Stimulated activated CD4-positive, alpha-beta T cell treated with anti-CD3 and anti-CD28 coated beads, TNF-alpha, amount 100 ng/mL, for 24 hours (primary cell): ENCODE measurements at regions not wholly inside any gene's neighbourhood (a gene's known extent, or its start where the extent isn't known, plus 50 kb on each side); places are given as distances from the start of the nearest gene placed in this dataset.

Experiments used
- DNase-seq, 3 experiments: peaks; one replicate each; pipeline ENCODE4 v3.0.0-alpha.2; 2020; ENCODE audit warnings: low read depth in 3 of 3

DNA sequence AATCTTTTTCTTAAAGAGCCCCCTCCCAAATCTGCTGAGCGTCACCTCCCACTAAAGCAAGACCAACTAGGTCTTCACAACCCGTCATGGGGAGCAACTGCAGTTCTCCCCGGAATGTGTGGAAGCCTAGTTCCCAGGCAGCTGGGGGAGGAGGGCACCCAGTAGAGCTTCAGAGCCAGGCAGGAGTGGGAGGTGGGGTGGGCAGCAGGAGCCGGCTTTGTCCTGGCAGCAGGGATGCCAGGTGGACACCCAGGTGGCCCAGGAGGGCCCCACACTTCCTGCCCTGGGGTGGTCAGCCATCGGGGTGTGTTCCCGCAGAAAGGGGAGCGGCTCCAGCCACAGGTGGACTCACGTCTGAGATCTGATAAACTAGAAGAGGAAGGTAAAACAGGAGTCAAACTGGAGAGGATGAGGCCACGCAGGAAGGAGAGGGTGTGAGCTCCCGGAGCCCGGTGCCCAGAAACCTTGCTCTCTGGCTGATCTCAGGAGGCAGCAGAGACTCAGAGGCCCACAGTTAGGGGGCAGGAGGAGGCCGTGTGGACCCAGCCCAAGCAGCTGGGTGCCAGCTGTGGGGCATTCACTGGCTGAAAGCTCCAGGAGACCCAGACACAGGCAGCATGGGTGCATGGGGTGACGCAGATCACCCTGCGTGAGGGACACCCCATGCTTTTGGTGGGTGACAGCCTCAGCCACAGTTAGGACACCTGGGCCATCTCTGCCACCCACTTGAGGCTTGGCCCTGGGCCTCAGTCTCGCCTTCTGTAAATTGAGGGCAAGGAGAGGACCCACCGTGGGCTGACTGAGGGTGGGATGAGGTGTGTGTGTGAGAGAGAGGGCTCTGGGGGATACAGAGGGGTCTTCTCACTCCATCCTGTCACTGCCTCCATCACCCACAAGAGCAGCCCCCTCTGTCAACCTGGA, 260.8 kb upstream of the TNRC6C start:
- no peak for DNase-seq

DNA sequence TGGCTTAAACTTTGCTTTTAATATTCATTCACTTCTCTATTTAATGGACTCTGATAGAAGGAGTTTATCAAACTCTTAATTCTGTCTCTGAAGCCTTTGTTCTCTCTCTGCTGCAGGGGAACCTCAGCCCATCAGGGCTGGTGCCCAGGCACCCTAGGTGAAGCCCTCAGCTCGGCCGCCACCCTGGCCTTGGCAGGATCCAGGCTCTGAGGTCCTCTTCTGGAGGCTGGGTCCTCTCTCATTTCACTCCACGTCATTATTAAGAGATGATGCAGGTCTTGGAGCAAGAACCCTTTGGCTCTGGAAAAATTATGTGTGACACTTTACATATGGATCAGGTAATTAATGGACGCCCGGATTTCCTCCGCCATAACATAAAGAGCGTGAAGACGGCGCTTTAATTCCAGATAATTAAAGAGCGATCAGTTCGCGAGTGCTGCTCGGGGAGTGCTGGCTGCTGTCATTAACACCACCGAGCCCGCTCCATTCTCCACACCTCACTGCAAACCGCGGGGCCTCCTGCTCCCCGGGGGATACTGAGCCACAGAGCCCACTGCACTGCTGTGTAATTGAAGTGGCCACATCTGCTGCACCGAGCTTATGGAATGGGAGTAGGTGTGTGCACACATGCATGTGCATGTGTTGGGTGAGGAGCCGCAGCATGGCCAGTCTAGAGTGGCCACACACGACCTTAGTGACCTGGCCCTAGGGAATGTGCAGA, 259.4 kb upstream of the TNRC6C start:
- DNase-seq, result no peak

DNA sequence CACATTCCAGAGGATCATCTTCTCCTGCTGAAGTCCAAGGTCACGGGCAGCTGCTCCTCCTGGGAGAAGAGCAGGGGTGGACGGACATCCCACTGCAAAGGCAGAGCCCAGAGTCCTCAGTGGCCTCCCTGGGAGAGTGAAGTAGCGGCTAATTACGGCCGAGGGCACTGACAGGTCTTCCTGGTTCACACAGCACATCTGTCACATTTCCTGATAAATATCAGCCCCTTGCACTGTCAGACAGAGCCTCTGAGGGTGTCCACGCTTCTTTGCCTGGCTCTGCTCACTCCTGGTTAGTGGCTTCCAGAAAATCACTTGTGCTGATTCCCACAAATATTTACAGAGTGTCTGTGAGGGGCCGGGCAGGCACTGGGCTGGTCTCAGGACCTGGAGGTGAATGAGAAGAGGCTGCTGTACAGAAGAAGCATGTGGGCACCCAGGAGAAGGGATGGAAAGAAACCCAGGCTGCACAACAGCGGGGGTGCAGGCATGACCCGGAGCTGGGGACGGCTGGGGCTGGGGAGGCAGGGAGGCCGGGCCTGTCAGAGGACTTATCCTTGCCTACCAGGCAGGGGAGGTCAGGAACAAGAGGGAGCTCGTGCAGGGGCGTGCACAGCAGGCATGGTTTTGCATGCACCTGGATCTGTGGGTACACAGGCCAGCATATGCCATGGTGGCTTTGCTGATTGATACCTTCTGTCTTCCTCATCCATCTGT, 258.2 kb upstream of the TNRC6C start:
- DNase-seq, result no peak

DNA sequence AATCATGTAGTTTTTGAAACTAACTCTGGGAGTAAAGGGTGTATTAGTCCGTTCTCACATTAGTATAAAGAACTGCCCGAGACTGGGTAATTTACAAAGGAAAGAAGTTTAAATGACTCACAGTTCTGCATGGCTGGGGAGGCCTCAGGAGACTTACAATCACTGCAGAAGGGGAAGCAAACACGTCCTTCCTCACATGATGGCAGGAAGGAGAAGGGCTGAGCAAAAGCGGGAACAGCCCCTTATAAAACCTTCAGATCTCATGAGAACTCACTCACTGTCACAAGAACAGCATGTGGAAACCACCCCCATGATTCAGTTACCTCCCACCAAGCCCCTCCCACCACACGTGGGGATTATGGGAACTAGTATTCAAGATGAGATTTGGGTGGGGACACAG, 256.5 kb upstream of the TNRC6C start:
- no peak for DNase-seq

DNA sequence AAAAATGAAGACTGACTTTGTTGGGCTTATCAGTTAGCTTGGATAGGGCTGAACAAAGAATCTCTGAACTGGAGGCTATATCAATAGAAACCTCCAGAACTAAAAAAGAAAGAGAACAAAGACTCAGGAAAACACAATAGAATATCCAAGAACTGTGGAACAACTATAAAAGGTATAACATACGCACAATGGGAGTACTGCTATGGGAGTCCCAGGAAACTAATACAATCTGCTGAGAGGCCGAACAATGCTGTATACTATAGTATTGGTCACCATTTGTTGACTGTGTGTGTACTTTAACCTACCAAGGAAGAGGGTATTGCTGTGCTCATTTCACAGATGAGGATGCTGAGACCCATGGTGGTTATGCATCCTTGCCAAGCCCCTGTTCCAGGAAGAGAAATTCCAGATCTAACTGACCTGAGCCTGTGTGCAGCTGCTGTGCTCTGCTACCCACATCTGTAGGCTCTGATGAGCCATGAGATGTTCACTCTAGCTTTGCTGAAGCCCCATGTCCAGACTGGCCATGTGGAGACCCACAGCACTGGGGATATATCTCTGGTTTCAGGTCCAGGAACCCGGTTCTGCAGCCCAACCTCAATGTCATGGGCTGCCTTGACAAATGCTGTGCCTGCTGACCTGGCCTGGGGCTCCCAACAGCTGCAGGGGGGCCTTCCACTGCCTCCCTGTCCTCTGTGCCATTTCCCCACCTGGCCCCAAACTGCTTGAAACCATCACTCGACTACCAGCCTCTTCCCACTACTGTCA, 254.3 kb upstream of the TNRC6C start:
- DNase-seq, result no peak

DNA sequence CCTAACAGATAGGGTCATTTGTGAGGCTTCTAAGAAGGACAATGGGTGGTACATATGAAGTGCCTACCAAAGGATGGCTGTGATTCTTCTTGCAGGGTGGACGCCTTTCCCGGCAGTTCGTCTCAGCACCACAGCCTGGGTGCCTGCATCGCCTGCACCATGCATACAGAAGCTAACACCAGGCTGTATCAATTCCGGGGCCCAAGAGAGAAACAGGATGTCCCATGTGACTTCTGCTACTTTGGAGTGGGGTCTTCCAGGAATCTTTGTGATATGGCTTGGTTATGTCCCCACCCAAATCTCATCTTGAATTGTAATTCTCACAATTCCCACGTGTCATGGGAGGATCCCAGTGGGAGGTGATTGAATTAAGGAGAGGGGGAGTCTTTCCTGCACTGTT, 251.6 kb upstream of the TNRC6C start:
- DNase-seq, result no peak

DNA sequence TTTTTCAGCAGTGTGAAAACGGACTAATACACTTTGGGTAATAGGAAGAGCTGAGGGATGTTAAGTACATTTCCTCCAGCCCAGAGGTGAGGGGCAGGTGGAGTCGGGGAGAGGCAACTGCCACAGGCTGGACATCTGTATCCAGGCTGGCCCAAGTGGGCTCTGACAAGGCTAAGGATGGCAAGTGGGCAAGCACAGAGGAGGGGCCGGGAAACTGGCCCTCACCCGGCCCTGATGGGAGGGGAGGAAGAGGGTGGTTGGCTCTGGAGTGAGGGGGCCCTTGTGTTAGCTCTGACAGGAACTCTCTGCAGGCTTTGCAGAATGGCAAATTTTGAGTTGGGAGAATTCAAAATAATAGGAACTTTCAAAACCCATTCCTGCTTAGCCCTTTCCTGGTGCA, 251.0 kb upstream of the TNRC6C start:
- DNase-seq, result no peak

DNA sequence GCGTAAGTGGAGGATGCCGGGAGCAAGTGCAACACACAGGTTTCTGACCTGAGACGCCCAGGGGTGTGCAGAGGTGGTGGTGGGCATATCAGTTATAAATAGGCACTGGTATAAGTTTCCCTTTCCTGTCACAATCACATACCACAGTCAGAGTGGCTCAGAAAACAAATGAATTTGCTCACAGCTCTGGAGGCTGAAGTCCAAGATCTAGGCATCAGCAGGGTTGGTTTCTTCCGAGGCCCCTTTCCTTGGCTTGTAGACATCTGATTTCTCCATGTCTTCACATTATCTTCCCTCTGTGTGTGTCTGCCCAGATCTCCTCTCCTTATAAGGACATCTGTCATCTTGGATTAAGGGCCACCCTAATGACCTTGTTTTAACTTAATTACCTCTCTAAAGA, 250.5 kb upstream of the TNRC6C start:
- no peak for DNase-seq

DNA sequence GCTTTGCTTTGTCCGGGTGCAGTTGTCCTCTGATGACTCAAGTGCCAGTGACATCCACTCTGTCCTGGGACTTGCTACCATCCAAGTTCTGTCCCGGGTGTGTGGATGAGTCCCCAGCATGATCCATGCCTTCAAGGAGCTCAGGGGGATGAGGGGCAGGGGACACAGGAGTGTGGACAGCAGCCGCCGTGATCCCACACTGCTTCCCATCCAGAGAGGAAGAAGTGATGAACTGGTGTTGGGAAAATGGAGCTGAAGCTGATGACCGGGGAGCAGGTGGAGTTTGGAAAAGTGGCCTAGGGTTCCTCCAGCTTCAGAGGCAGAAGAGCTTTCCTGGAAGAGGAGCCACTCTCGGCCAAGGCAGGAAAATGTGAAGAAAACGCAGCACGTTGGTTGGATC, 249.6 kb upstream of the TNRC6C start:
- no peak for DNase-seq

DNA sequence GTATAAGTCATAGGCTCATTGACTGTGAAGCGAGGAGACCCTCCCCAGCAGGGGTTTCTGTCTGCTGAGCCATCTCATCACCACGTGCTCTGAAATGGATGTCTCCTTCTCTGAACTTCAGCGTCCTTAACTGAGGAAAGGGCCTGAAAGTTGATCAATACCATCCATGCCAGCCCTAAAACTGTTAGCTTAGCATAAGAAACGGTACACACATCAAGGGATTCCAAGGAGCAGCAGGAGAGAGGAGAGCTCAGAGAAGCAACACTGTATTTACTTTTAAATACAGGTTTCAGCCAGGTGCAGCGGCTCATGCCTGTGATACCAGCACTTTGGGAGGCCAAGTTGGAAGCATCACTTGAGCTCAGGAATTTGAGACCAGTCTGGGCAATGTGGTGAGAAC, 248.9 kb upstream of the TNRC6C start:
- DNase-seq, result no peak

DNA sequence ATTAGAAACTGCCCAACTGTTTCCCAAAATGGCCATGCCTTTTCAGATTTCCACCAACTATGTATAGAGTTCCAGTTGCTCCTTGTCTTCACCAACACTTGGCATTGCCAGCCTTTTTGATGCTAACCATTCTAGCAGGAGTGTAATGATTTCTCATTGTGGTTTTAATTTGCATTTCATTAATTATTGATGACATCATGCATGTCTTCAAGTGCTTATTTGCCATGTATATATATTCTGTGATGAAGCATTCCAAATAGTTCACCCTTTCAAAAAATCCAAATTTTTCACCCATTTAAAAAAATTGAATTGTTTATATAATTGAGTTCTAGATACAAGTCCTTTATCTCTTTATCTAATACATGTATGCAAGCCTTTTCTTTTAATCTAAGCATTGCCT, 245.9 kb upstream of the TNRC6C start:
- no peak for DNase-seq

DNA sequence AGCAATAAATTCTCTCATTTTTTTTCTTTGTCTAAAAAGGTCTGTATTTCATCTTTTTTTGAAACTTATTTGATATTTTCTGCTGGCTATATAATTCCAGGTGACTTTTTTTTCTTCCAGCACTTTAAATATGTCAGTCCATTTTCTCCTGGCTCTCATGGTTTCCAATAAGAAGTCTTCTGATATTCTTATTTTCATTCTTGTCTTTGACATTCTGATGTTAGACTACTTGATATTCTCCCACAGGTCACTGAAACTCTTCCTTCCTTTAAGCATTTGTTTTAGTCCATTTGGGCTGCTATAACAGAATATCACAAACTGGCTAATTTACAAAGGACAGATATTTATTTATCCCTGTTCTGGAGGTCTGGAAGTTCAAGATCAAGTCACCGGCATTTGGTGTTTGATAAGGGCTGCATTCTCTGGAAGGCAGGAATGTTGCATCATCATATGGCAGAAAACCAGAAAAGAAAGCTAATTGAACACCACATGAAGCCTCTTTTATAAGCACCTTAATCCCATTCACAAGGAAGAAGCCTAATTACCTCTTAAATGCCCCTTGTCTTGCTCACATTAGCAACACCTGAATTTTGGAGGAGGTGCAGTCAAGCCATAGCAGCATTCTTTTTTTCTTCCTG, 242.1 kb upstream of the TNRC6C start:
- no peak for DNase-seq

DNA sequence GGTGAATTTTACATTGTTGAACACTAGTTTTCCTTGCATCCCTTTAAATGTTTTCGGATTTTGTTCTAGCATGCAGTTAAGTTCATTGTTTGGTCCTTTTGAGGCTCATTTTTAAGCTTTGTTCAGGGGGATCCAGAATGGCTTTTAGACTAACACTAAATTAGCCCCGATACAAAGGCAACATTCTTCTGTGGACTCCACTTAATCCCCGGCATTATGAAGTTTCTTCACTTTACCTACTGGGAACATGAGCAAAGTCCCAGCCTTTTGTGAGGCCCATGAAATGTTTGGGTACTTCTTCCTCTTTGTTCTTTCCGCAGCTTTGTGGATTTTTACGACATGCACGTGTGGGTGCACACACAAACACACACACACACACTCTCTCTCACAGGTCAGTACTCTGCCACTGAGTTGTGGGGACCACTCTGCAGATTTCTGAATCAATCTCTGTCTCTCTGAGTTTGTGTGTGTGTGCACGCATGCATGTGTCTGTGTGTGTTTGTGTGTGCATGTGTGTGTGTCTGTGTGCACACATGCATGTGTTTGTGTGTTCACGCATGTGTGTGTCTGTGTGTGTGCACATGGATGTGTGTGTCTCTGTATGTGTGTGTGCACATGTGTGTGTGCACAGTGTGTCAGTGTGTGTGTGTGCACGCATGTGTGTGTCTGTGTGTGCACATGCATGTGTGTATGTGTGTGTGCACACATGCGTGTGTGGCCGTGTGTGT, 240.4 kb upstream of the TNRC6C start:
- DNase-seq, result no peak

DNA sequence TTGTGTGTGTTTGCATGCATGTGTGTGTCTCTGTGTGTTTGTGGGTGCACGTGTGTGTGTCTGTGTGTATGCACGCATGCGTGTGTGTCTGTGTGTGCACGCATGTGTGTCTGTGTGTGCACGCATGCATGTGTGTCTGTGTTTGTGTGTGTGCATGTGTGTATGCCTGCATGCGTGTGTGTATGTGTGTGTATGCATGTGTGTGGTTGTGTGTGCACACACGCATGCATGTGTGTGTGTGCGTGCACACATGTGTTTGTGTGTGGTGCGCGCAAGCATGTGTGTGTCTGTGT, 239.9 kb upstream of the TNRC6C start:
- DNase-seq, result no peak

DNA sequence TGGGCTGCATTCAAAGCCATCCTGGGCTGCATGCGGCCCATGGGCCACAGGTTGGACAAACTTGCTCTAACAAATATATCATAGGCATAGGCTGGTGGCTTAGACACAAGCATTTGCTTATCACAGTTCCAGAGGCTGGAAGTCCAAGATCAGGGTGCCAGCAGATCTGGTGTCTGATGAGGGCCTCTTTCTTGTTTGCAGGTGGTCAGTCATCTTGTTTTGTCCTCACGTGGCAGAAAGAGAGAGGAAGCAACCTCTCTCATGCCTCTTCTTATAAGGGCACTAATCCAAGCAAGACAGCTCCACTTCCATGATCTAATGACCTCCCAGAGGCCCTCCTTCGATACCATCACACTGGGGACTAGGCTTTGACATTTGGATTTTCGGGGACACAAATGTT, 238.7 kb upstream of the TNRC6C start:
- DNase-seq, result no peak

DNA sequence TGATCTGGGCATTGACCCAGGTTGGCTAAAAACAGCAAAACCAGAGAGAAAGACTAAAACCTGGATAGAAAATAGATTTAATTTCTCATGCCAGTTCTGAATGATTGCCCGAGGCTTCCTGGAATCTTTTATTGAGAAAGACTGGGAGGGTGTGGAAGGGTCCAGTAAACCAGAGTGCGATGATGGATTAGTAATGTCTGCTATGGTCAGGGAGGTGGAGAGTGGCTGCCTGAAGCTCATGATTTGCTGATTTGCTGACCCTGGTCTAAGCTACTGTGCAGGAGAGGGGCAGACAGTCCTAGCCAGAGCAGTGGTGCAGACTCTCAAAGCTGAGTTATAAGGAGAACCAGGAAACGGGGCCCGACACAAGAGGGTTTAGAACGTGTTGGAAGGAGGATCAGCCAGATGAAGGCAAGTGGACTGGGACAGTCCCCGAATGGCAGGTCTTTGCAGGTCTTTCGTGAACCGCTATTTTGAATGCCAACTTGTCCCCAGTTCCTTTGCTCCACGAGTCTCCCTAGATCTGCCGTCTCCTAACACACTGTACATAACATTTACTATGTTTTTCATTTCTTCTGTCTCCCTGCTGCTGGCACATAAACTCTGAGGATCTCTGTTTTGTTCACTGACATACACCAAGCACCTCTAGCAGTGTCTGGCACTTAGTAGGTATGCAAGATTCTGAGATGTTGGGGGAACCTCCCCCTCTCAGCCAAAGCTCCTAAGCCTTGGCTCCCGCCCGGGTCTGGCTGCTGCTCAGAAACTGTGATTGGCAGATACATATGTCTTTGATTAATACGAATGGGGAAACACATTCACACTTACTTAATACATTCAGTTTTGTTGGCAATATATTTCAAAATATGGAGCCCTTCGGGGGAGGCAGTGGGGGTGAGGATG, 237.3 kb upstream of the TNRC6C start:
- no peak for DNase-seq

DNA sequence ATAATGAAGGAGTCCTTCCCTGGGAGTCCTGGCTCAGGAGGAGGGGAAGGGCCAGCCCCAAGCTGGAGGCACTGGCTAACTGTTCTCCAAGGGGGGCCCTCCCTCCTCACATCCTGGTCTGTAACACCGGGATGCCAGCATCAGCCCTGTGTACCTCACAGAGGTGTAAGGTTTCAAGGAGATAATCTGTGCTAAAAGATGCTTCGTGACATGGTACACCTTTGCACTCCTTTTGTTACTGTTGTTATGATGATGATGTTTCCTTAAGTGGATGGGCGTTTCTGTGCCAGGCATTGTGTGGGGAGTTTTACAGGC, 236.7 kb upstream of the TNRC6C start:
- DNase-seq, result no peak

DNA sequence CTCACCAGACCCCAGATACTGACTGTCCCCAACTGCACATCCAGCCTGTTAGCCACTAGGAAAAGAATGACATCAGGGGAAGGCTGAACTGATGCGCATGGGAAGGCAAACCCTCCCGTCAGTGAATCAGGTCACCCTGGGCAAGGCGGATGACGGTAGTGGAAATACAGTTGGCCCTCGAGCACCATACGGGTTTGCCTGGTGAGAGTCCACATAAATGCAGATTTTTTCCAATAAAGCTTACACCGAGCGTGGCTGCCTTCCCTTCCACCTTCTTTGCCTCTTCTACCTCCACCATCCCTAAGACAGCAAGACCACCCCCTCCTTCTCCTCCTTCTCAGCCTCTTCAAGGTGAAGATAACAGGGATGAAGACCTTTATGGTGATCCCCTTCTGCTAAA, 236.1 kb upstream of the TNRC6C start:
- DNase-seq, result no peak

DNA sequence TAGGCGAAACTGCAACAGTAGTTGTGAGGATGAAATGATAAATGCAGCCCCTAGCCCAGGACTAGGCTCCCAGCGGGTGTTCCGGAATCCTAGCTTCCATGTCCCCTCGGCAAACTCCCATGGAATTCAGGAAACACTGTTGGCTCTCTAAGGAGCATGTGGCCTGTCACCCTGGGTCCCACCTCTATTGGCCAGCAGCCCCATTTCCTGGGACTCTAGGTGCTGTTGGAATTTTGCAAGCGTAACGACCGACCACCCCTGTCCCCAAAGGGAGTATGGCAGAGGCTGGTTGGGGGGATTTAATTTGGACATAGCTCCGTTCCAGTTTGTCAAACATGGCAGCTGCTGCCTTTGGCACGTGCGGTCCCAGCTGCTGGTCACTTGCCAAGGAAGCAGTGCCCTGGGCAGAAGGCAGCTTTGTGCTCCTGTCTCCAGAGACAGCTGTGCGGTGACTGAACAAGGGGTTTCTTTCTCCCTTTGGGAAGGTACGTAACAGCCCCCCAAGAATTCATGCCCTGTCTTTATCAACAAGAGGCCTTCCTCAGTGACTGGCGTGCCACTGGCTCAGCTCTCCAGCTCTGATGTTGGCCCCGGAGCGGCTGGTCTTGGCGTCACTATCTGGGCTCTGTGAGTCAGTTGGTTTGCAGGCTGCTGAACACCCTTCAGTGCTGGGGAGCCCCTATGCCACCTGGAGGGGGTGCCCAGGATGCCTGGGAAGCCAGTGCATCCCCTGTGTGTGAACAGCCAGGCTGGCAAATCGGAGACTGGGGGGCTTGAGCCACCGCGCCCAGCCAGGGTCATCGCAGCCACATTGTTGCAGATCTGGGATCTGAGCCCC, 235.2 kb upstream of the TNRC6C start:
- DNase-seq, result no peak
